OCI-M2 (cell line): ENCODE measurements at regions not wholly inside any gene's neighbourhood (a gene's known extent, or its start where the extent isn't known, plus 50 kb on each side); places are given as distances from the start of the nearest gene placed in this dataset.
"Not testable (repeated sequence)": the region's sequence is repeated elsewhere in the genome, so short reads cannot be mapped to it uniquely, and the experiment has no call there.

Source experiments
- DNase-seq: peaks from one replicate; lab custom pipeline; 2025; ENCODE audit not compliant: unreplicated experiment; lab: John Stamatoyannopoulos, UW

GRCh38 chr5:1654786-1655495 is 131.2 kb upstream of the LPCAT1 start:
- DNase-seq: no peak

GRCh38 chr5:1653698-1654651 is 130.2 kb upstream of the LPCAT1 start:
- DNase-seq: not testable (repeated sequence)

- DNase-seq: no peak
Observed at GRCh38 chr5:1652873-1653697, 129.3 kb upstream of the LPCAT1 start.

- DNase-seq: no peak
Observed at GRCh38 chr5:1651971-1652872, 128.5 kb upstream of the LPCAT1 start.

GRCh38 chr5:1651250-1651649 is 127.5 kb upstream of the LPCAT1 start:
- DNase-seq: no peak

DNA sequence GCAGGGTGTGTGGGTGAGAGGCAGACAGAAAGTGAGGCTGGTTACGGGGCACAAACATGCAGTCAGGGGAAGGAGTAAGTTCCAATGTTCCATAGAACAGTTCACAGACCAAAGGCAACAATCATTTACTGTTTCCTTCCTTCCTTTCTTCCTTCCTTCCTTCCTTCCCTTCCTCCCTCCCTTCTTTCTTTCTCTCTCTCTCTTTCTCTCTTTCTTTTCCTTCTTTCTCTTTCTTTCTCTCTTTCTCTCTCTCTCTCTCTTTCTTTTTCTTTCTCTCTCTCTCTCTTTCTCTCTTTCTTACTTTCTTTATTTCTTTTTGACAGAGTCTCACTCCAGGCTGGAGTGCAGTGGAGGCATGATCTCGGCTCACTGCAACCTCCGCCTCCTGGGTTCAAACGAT is 125.8 kb upstream of the LPCAT1 start:
- no peak for DNase-seq

GRCh38 chr5:1648806-1649205 is 125.0 kb upstream of the LPCAT1 start:
- DNase-seq: no peak

DNA sequence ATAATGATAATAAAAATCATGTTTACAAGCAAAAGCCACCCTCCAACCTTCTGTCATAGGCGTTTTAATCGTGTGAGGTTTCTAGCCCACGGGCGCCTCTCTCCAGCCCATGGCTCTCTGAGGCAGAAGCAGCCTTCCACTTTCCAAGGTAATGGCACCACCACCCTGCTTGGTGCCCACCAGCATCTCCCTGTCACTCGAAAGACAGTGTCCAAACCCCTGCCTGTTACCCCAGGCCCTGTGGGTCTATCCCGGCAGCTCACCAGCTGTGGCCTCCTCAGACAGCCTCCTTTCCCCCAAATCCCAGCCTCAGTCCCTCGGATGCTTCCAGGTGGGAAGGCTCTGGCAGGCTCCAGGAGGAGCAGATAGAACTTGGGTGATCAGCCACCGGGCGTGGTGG is 123.8 kb upstream of the LPCAT1 start:
- no peak for DNase-seq

GRCh38 chr5:1644810-1645571 is 121.2 kb upstream of the LPCAT1 start:
- peak; percentile 41 for DNase-seq

DNA sequence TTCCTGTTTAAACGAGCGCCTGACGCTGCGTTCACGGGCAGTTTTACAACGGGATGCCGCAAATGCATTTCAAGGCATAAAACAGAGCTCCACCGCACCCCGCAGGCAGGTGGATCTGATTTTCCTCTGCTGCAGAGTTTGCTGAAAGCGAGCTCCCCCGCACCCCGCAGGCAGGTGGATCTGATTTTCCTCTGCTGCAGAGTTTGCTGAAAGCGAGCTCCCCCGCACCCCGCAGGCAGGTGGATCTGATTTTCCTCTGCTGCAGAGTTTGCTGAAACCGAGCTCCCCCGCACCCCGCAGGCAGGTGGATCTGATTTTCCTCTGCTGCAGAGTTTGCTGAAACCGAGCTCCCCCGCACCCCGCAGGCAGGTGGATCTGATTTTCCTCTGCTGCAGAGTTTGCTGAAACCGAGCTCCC is 120.6 kb upstream of the LPCAT1 start:
- DNase-seq: not testable (repeated sequence)

GRCh38 chr5:1643651-1644392 is 120.1 kb upstream of the LPCAT1 start:
- no peak for DNase-seq

DNA sequence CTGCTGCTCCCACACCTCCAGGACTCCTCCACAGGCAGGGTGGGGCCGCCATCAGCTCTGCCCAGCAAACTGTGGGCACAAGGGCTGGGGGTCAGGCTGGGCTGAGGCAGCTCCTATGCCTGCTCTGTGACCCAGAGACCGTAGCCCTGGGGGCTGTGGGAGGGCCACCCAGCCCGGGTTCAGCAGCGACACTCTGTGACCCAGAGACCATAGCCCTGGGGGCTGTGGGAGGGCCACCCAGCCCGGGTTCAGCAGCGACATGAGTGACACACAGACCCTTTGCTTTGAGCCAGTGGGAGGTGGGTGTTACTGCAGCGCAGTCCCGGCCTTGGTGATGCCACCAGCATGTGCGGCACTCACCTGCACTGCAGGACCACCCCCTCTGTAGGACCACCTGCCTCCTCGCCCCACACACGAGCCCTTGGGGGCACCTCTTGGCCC is 118.9 kb upstream of the LPCAT1 start:
- DNase-seq: no peak

- DNase-seq: no peak
Observed at GRCh38 chr5:1642221-1642620, 118.5 kb upstream of the LPCAT1 start.

DNA sequence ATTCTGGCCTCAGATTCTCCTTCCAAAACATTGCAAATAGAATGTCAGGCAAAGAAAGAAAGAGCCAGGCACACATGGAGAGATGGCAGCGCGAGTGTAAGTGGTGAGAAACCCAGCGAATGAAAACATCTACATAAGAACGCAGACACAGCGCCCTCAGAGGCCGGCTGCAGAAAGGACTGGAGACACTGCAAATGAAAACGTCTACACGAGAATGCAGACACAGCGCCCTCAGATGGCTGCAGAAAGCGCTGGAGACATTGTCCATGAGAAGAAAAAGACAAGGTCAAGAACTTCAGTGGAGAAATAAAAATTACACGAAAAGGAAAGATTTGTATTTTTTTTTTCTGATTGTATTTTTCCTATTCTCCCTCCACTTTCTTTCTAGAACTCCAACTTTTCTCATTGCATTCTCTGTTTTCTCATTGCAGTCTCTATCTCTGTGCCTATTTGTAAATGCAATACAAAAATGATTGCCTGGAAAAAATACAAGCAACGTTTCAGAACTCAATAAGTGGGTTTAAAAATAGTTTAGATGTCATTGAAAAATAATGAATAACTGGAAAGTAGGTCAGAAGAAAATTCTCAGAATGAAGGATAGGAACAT is 117.9 kb upstream of the LPCAT1 start:
- DNase-seq: no peak

GRCh38 chr5:1641041-1641440 is 117.3 kb upstream of the LPCAT1 start:
- no peak for DNase-seq

DNA sequence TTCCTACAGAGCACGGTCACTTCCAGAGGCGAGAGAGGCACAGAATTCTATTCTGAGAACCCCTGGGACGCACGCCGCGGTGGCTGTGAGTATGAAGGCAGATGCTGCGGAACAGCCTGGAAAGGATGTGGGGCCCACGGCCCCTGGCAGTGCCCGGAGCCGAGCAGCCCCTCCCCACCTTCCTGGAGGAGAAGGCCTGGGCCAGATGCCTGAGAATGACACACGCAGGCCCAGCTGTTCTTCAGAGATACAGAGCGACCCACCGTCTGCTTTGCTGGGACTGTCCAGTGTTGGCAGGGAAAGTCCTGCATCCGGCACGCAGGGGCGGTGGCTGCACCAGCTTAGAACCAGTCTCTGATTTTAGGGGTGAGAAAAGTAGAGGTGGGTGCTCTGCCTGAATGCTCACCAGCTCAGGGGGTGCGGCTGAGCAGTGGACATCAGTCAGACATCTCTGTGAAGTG is 116.7 kb upstream of the LPCAT1 start:
- DNase-seq: no peak

DNA sequence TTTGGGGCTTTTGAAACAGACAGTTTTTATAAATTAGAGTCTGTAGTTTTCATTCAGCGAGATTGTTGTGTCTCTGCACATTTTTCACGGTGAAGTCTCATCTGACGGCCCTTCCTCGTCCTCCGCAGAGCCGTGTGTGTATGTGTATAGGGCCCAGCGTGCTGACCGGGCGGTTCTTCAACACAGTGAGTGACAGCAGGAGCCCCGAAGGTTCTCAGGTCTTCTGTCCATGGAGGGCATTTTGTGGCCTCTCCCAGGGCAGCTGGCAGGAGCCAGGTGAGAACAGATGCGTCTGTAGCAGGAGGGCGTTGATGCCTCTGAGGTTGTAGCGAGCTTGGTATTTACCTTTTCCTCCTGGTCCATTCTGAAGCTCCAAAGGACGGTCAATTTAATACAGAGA is 116.0 kb upstream of the LPCAT1 start:
- DNase-seq: no peak

DNA sequence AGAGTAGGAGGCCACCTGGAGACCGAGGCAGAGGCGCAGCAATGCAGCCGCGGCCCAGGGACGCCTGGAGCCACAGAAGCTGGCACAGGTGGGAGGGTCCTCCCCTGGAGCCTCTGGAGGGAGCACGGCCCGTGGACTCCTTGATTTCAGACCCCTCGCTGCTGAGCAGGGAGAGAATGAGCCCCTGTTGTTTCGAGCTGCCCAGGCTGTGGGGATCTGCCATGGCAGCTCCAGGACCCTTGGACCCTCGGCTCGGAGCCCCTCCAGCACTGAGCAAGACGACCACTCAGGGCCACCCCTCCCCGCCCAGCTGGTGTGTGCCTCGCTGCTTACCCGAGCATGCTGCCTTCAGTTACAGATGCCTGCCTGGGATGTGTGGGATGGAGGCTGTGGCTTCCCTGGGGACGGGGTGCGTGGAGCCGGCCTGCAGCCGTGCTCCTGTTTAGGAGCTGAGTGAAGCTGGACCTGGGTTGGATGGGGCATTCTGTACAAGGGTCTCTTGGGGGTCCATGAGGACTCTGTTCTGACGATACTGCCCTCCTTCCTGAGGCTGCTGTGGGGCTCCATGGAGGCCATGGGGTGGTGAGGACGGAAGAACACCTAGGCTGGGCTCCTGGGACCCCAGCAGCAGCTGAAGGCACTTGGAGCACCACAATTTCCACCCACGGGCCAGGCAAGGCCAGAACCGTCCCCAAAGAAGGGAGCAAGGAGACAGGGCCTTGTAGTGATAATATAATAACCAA is 115.1 kb upstream of the LPCAT1 start:
- DNase-seq: no peak
